ENCODE measurements at regions not wholly inside any gene's neighbourhood (a gene's known extent, or its start where the extent isn't known, plus 50 kb on each side); places are given as distances from the start of the nearest gene placed in this dataset.
"Not testable (repeated sequence)": the region's sequence is repeated elsewhere in the genome, so short reads cannot be mapped to it uniquely, and the experiment has no call there.

- CTCF ChIA-PET, result no interaction called here
- DNase-seq (no peak), ATAC-seq (no peak)
- Mint-ChIP-seq H3K36me3 (ENCODE audit: low read depth) (no peaks in the 10 kb centered on the region), H3K27ac (no peak overlapping the region), H3K4me3 (no peak overlapping the region), H3K9me3 (peaks cover 12% of the 10 kb centered on the region), H3K27me3 (no peaks in the 10 kb centered on the region), H3K4me1 (ENCODE audit: low read depth) (no peaks in the 10 kb centered on the region)
- intact Hi-C loops (cut with micrococcal nuclease), result no loop called here
- no peak for TF ChIP-seq CTCF (IDR thresholded peaks at IDR 0.05)
- POLR2A ChIA-PET, result no interaction called here
Measured at GRCh38 chr5:10018201-10019069, 231.3 kb downstream of the ATPSCKMT start.

GRCh38 chr5:10017786-10018185 lies 231.9 kb downstream of the ATPSCKMT start:
- H3K4me1 Mint-ChIP-seq (ENCODE audit: low read depth), result no peaks in the 10 kb centered on the region
- H3K36me3 Mint-ChIP-seq (ENCODE audit: low read depth), result no peaks in the 10 kb centered on the region
- peaks cover 7% of the 10 kb centered on the region for H3K9me3 Mint-ChIP-seq
- H3K27ac Mint-ChIP-seq, result no peak overlapping the region
- no peak for TF ChIP-seq CTCF (IDR thresholded peaks at IDR 0.05)
- ATAC-seq, result no peak
- H3K27me3 Mint-ChIP-seq, result no peaks in the 10 kb centered on the region
- intact Hi-C loops (cut with micrococcal nuclease), result no loop called here
- DNase-seq, result no peak
- POLR2A ChIA-PET, result no interaction called here
- CTCF ChIA-PET, result no interaction called here
- no peak overlapping the region for H3K4me3 Mint-ChIP-seq

GRCh38 chr5:10016559-10016958 lies 233.1 kb downstream of the ATPSCKMT start:
- POLR2A ChIA-PET; DNase-seq; intact Hi-C loops (cut with micrococcal nuclease); ATAC-seq; H3K27ac Mint-ChIP-seq; H3K4me1 Mint-ChIP-seq (ENCODE audit: low read depth); H3K9me3 Mint-ChIP-seq; H3K4me3 Mint-ChIP-seq; H3K27me3 Mint-ChIP-seq; CTCF ChIA-PET; H3K36me3 Mint-ChIP-seq (ENCODE audit: low read depth): not testable (repeated sequence)

- intact Hi-C loops (cut with micrococcal nuclease); ATAC-seq; H3K27me3 Mint-ChIP-seq; H3K36me3 Mint-ChIP-seq (ENCODE audit: low read depth); H3K4me1 Mint-ChIP-seq (ENCODE audit: low read depth); H3K4me3 Mint-ChIP-seq; DNase-seq; H3K9me3 Mint-ChIP-seq; H3K27ac Mint-ChIP-seq; POLR2A ChIA-PET; CTCF ChIA-PET: not testable (repeated sequence)
Measured at GRCh38 chr5:10015681-10016080, 234.0 kb downstream of the ATPSCKMT start.

GRCh38 chr5:10009802-10010201 lies 239.9 kb downstream of the ATPSCKMT start:
- DNase-seq (no peak), ATAC-seq (no peak)
- H3K36me3 Mint-ChIP-seq (ENCODE audit: low read depth), result no peaks in the 10 kb centered on the region
- ChIA-PET CTCF (interaction anchor here (0.6 kb wide), 1 partner anchor 784 kb away, joined by 3 read pairs; no protein-coding TSS in a partner anchor), POLR2A (no interaction called here)
- TF ChIP-seq CTCF (IDR thresholded peaks at IDR 0.05), result no peak
- H3K27ac Mint-ChIP-seq, result no peak overlapping the region
- no peaks in the 10 kb centered on the region for H3K4me1 Mint-ChIP-seq (ENCODE audit: low read depth)
- peaks cover 5% of the 10 kb centered on the region for H3K9me3 Mint-ChIP-seq
- intact Hi-C loops (cut with micrococcal nuclease), result no loop called here
- H3K4me3 Mint-ChIP-seq, result no peak overlapping the region
- H3K27me3 Mint-ChIP-seq, result no peaks in the 10 kb centered on the region

- no peaks in the 10 kb centered on the region for H3K36me3 Mint-ChIP-seq (ENCODE audit: low read depth)
- CTCF ChIA-PET, result no interaction called here
- no peaks in the 10 kb centered on the region for H3K27me3 Mint-ChIP-seq
Measured at GRCh38 chr5:9987101-9987500, 262.6 kb downstream of the ATPSCKMT start.

More at GRCh38 chr5:9987101-9987500, 262.6 kb downstream of the ATPSCKMT start:
- no peaks in the 10 kb centered on the region for H3K4me1 Mint-ChIP-seq (ENCODE audit: low read depth)
- H3K27ac Mint-ChIP-seq, result no peak overlapping the region
- no peak for TF ChIP-seq CTCF (IDR thresholded peaks at IDR 0.05)
- no peak for ATAC-seq
- H3K9me3 Mint-ChIP-seq, result no peaks in the 10 kb centered on the region
- intact Hi-C loops (cut with micrococcal nuclease), result no loop called here
- POLR2A ChIA-PET, result no interaction called here
- no peak for DNase-seq
- H3K4me3 Mint-ChIP-seq, result no peak overlapping the region
